CD4-positive, alpha-beta T cell treated with Interleukin-6 for 4 hours (primary cell): ENCODE measurements at regions not wholly inside any gene's neighbourhood (a gene's known extent, or its start where the extent isn't known, plus 50 kb on each side); places are given as distances from the start of the nearest gene placed in this dataset.

Experiments used
- DNase-seq: peaks from one replicate; pipeline ENCODE4 v3.0.0-alpha.2; 2020; ENCODE audit warnings: mixed read lengths

GRCh38 chr14:97411938-97412612 lies 614.9 kb downstream of the VRK1 start:
- no peak for DNase-seq

- peak; percentile 3 for DNase-seq
Measured at GRCh38 chr14:97413022-97413539, 615.9 kb downstream of the VRK1 start.

- DNase-seq = no peak
Measured at GRCh38 chr14:97413966-97414717, 617.0 kb downstream of the VRK1 start.

DNA sequence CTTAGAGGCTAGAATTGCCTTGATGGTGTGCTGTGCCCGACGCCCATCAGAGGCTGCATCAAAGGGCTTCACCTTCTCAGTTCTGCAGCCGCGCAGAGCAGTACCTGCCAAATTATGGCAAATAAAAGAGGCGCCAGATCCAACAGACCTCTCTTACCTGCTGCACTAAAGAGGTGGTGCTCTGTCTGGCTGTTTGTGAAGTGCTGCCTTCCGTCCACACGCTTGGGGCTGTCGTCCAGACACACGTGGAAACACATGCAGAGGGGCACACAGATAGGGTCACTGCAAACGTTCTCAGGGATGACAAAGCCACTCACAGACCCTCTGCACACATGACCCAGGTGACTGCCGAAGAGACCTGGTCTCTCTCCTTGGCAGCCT lies 617.5 kb downstream of the VRK1 start:
- no peak for DNase-seq

- DNase-seq = no peak
Measured at GRCh38 chr14:97415907-97416306, 618.7 kb downstream of the VRK1 start.

- no peak for DNase-seq
Measured at GRCh38 chr14:97416550-97416949, 619.4 kb downstream of the VRK1 start.

- no peak for DNase-seq
Measured at GRCh38 chr14:97417331-97417730, 620.1 kb downstream of the VRK1 start.

DNA sequence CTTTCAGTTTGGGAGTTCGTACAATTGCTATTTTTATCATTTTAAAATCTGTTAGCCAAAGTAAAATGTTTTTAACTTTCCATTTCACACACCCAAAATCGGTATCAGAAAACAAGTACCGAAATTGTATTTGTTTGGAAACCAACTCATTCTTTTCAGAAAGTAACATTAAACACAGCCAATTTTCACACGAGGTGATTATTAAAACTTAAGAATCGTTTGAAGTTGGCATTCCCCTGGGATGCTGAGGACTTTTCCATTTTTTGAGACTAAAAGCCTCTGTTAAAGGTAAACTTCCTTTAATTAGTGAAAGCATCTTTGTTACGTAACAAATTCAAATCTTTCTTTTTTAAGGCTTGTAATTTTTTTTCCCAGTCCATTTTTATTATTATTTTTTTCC lies 623.0 kb downstream of the VRK1 start:
- no peak for DNase-seq

DNA sequence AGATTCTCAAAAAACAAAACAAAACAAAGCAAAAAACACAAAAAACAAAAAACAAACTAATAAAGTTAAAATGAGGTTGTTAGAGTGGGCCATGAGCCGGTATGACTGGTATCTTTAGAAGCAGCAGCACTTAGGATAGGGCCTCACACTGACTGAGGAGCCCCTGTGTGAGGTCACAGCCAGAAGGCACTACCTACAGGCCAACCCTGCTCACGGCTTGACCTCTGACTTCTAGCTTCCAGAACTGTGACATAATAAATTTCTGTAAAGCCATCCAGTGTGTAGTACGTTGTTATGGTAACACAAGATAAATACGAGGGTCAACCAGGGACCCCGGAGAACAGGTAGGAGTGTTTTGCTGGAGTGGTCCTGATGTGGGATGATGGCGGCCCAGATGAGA lies 629.6 kb downstream of the VRK1 start:
- DNase-seq = no peak

GRCh38 chr14:97428808-97429440 lies 631.7 kb downstream of the VRK1 start:
- no peak for DNase-seq

GRCh38 chr14:97432586-97432985 lies 635.4 kb downstream of the VRK1 start:
- no peak for DNase-seq

DNA sequence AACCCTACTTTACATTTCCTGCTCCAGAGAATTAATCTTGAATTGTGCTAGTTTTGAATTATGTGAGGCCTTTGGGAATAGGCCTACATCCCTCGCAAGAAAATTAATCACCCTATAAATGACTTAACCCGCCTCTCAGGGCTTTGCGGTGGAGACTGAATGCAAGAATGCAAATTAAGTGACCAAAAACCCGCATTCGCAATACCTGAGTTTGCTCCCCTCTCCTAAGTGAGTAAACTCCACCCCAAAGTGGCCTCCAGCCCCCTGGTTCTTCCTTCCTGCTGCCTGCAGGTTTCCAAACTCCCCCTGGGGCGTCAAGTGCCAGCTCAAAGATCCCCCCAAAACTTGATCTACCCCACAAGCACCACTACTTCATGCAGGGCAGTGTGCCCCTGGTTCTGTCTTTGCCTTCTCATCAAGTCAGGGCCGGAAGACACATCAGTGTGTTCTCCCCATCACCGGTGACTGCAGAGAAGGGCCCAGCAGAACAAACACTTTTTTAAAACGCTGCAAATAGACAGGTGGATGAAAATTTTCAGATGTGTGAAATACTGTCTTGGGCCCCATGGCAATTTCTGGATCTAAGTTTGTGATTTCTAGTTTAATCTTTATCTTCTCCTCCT lies 644.7 kb downstream of the VRK1 start:
- no peak for DNase-seq

DNA sequence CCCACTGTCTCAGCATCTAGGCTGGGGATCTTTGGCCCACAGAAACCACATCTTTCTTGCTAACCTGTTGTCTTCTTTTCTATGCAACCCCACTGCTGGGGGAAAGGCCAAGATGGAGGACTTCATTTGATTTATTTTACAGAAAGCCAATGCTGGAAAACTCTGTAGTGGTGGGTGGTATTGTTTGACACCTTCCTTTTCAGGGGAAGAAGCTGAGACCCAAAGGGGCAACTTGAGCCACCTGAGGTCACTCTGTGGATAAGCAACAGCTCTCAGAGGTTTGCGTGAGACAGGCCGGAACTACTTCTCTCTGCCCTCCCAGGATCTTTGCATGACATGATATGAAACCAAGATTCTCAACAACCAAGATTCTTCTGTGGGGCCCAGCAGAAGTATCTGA lies 645.2 kb downstream of the VRK1 start:
- DNase-seq = no peak

GRCh38 chr14:97443412-97443811 lies 646.2 kb downstream of the VRK1 start:
- no peak for DNase-seq

DNA sequence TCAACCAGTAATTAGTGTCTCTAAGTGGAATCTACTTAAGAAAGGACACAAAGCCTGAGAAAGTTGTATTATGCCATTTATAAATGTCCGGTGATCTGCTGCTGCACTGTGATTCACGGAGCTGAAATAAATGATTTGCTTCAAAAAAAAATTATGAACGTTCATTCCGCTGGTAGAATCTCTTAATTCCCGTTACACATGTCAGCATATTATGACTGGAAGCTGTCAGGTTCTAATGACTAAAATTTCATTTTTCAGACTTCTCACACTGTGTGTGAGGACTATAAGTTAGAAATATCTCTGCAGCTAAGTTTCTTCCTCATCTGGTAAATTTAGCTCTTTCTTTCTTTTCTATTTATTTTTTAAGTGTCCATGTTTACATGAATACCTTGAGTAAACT lies 647.1 kb downstream of the VRK1 start:
- no peak for DNase-seq

- no peak for DNase-seq
Measured at GRCh38 chr14:97445367-97445766, 648.2 kb downstream of the VRK1 start.

GRCh38 chr14:97446087-97446486 lies 648.9 kb downstream of the VRK1 start:
- no peak for DNase-seq

DNA sequence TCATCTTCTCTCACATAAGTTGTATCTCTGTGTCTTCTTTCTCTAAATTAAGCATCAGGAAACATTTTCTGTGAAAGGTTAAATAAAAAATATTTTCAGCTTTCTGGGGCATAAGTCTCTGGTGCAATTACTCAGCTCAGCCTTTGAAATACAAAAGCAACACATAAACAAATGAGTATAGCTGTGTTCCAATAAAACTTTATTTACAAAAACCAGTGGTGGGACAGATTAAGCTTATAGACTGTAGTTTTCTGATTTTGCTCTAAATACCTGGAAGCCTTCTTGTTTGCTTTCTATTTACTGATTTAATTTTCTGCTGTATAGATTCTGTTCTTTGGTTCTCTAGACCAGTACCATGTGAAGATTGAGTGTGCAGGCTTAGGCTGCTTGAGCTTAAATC lies 655.1 kb downstream of the VRK1 start:
- DNase-seq = no peak

GRCh38 chr14:97453991-97454390 lies 656.8 kb downstream of the VRK1 start:
- DNase-seq = no peak

DNA sequence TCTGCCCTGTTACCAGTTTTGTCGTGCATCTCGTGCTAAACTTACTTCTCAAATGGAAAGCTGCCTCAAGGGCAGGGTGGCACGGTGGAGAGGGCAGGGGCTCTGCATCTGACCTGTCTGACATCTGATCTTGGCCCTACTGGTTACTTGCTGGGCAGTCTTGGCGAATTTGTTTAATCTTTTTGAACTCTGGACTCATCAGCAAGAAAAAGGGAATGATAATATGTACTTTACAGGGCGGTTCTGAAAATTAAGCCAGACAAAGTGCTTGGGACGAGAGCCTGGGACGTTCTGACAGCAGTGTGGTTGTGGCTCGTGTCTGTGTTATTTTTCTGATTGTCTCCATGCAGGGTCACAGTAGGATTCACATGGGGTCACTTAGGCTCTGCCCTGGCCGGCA lies 659.3 kb downstream of the VRK1 start:
- DNase-seq = no peak

DNA sequence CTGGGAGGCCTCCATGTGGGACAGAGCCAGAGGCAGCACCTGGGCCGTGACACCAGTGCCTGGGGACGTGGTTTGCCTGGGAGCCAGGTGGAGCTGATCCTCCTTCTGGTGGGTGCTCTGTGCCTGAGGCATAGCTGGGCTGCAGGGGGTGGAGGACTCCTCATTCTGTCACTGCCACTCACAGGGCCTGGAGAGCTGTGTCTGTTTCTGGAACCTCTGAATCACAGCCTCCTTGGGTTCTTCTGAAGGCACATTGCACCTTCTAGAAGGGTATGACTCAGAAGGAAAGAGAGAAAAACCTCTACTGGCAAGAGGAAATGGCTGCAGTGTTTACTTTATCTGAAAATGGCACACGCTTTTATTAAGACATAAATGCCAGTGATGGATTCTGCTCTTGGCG lies 659.8 kb downstream of the VRK1 start:
- DNase-seq = peak; percentile 78

GRCh38 chr14:97457575-97458085 lies 660.4 kb downstream of the VRK1 start:
- DNase-seq = no peak

GRCh38 chr14:97458255-97458654 lies 661.1 kb downstream of the VRK1 start:
- no peak for DNase-seq
